ENCODE measurements at regions not wholly inside any gene's neighbourhood (a gene's known extent, or its start where the extent isn't known, plus 50 kb on each side); places are given as distances from the start of the nearest gene placed in this dataset.

DNA sequence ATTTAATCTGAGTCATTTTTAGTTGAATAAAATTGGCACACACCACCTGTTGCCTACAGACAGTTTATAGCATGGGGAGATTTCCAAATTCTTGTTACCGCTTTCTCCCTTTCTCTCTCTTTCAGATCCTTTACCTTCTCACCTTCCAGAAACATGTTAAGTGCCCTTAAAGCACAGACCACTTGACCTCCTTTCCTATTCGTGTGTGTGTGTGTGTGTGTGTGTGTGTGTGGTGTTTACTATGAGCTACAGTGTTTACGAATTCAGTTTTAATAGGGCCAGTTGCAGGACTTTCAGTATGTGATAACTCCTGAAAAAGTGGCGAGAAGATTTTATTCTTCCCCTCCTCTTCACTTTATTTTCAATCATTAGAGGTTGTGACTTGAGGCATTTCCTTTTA lies 258.1 kb downstream of the BMP2 start:
- no peak overlapping the region for H2BK120ac ChIP-seq (ENCODE audit: insufficient read depth, low read length, poor library complexity)
- no peak overlapping the region for H4K12ac ChIP-seq (ENCODE audit: low read depth, low read length)
- H2BK5ac ChIP-seq (ENCODE audit: low read depth, low read length, poor library complexity), result no peak overlapping the region

DNA sequence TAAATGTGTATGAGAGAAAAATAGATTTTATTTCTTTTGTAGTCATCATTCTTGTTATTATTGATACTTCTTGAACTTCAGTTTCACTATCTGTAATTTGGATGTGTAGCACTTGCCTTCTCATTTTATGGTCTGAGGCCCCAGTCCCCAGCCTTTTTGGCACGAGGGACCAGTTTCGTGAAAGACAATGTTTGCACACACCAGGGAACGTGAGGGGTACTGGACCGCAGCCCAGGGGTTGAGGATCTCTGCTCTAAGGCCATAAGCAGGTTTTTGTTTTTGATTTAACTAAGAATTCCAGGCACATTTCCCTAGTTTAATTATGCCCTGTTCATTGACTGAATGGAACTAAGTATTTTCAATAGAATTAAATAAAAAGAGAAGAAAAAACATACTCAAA lies 261.5 kb downstream of the BMP2 start:
- Histone ChIP-seq H3K79me2 (ENCODE audit: control insufficient read depth, insufficient read depth, low read length, poor library complexity) (no peaks in the 10 kb centered on the region), H3K27me3 (ENCODE audit: insufficient read depth, low read length) (no peaks in the 10 kb centered on the region), H3K18ac (ENCODE audit: low read length) (no peak overlapping the region), H3K4me1 (ENCODE audit: control insufficient read depth in 1 of 2, insufficient read depth in 2 of 2, low read length in 2 of 2) (no peaks in the 10 kb centered on the region), H2AK5ac (ENCODE audit: low read length) (no peak overlapping the region), H3K79me1 (ENCODE audit: low read length) (no peaks in the 10 kb centered on the region), H2BK5ac (ENCODE audit: low read depth, low read length, poor library complexity) (no peak overlapping the region), H3K9me3 (ENCODE audit: insufficient read depth, low read depth, low read length) (no peaks in the 10 kb centered on the region), H3K9ac (ENCODE audit: low read length) (no peak overlapping the region), H3K4ac (ENCODE audit: low read depth, low read length) (no peak overlapping the region), H4K8ac (ENCODE audit: low read depth, low read length) (no peak overlapping the region), H2BK120ac (ENCODE audit: insufficient read depth, low read length, poor library complexity) (no peak overlapping the region), H4K12ac (ENCODE audit: low read depth, low read length) (no peak overlapping the region), H2AFZ (ENCODE audit: insufficient read depth, low read length, poor library complexity) (no peak overlapping the region), H4K91ac (ENCODE audit: low read depth, low read length) (no peak overlapping the region), H3K36me3 (ENCODE audit: control insufficient read depth in 1 of 2, insufficient read depth in 2 of 2, low read length in 2 of 2) (no peaks in the 10 kb centered on the region), H3K4me3 (ENCODE audit: low read depth, low read length) (no peak overlapping the region), H2BK12ac (ENCODE audit: low read length) (no peak overlapping the region), H3K23ac (ENCODE audit: low read length) (no peak overlapping the region), H3K14ac (ENCODE audit: low read length) (no peak overlapping the region), H3K4me2 (ENCODE audit: low read length) (no peak overlapping the region), H3K27ac (ENCODE audit: low read depth, low read length) (no peak overlapping the region)
- DNase-seq, result no peak
- WGBS (ENCODE audit: extremely low coverage, insufficient coverage, insufficient read length), result no CpG with 5 or more reads among the region's 4 CpGs

More for the DNA sequence above, 258.1 kb downstream of the BMP2 start:
- no peak overlapping the region for H3K23ac ChIP-seq (ENCODE audit: low read length)
- no peak overlapping the region for H2AFZ ChIP-seq (ENCODE audit: insufficient read depth, low read length, poor library complexity)
- H3K9ac ChIP-seq (ENCODE audit: low read length), result no peak overlapping the region
- DNase-seq, result no peak
- H3K4me3 ChIP-seq (ENCODE audit: low read depth, low read length), result no peak overlapping the region
- H4K8ac ChIP-seq (ENCODE audit: low read depth, low read length), result no peak overlapping the region
- H3K14ac ChIP-seq (ENCODE audit: low read length), result no peak overlapping the region
- H3K9me3 ChIP-seq (ENCODE audit: insufficient read depth, low read depth, low read length), result peaks cover 5% of the 10 kb centered on the region
- no CpG with 5 or more reads among the region's 4 CpGs for WGBS (ENCODE audit: extremely low coverage, insufficient coverage, insufficient read length)
- no peaks in the 10 kb centered on the region for H3K27me3 ChIP-seq (ENCODE audit: insufficient read depth, low read length)
- no peaks in the 10 kb centered on the region for H3K4me1 ChIP-seq (ENCODE audit: control insufficient read depth in 1 of 2, insufficient read depth in 2 of 2, low read length in 2 of 2)
- H3K27ac ChIP-seq (ENCODE audit: low read depth, low read length), result no peak overlapping the region
- no peak overlapping the region for H2BK12ac ChIP-seq (ENCODE audit: low read length)
- no peak overlapping the region for H4K91ac ChIP-seq (ENCODE audit: low read depth, low read length)
- H3K79me2 ChIP-seq (ENCODE audit: control insufficient read depth, insufficient read depth, low read length, poor library complexity), result no peaks in the 10 kb centered on the region
- no peaks in the 10 kb centered on the region for H3K36me3 ChIP-seq (ENCODE audit: control insufficient read depth in 1 of 2, insufficient read depth in 2 of 2, low read length in 2 of 2)
- no peaks in the 10 kb centered on the region for H3K79me1 ChIP-seq (ENCODE audit: low read length)
- H2AK5ac ChIP-seq (ENCODE audit: low read length), result no peak overlapping the region
- H3K4ac ChIP-seq (ENCODE audit: low read depth, low read length), result no peak overlapping the region
- H3K18ac ChIP-seq (ENCODE audit: low read length), result no peak overlapping the region
- H3K4me2 ChIP-seq (ENCODE audit: low read length), result no peak overlapping the region

DNA sequence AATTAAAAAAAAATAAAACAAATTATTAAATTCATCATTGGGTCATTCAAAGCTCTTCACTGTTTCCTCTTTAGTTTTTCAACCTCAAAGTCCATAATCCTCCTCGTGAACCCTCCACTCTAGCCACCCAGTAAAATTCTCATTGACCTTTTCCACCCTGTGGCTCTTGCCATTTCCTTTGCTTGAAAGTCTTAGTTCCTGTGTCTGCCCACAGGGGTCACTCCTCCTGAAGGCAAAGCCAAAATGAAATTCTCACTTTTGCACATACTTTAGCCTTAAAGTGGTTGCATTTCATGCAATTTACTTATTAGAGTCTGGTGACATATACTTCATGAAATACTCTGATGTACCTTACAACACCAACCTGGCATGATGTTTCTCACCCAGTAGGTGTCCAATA lies 263.7 kb downstream of the BMP2 start:
- H3K4me2 ChIP-seq (ENCODE audit: low read length), result no peak overlapping the region
- H3K36me3 ChIP-seq (ENCODE audit: control insufficient read depth in 1 of 2, insufficient read depth in 2 of 2, low read length in 2 of 2), result no peaks in the 10 kb centered on the region
- H3K79me2 ChIP-seq (ENCODE audit: control insufficient read depth, insufficient read depth, low read length, poor library complexity), result no peaks in the 10 kb centered on the region
- H2BK120ac ChIP-seq (ENCODE audit: insufficient read depth, low read length, poor library complexity), result no peak overlapping the region
- no peaks in the 10 kb centered on the region for H3K79me1 ChIP-seq (ENCODE audit: low read length)
- no peak overlapping the region for H4K91ac ChIP-seq (ENCODE audit: low read depth, low read length)
- H2BK5ac ChIP-seq (ENCODE audit: low read depth, low read length, poor library complexity), result no peak overlapping the region
- no peak overlapping the region for H4K12ac ChIP-seq (ENCODE audit: low read depth, low read length)
- no peak overlapping the region for H3K4me3 ChIP-seq (ENCODE audit: low read depth, low read length)
- no peak overlapping the region for H2AFZ ChIP-seq (ENCODE audit: insufficient read depth, low read length, poor library complexity)
- H3K9me3 ChIP-seq (ENCODE audit: insufficient read depth, low read depth, low read length), result no peaks in the 10 kb centered on the region
- H3K23ac ChIP-seq (ENCODE audit: low read length), result no peak overlapping the region
- no peak overlapping the region for H3K9ac ChIP-seq (ENCODE audit: low read length)
- H3K4me1 ChIP-seq (ENCODE audit: control insufficient read depth in 1 of 2, insufficient read depth in 2 of 2, low read length in 2 of 2), result no peaks in the 10 kb centered on the region
- DNase-seq, result no peak
- H3K14ac ChIP-seq (ENCODE audit: low read length), result no peak overlapping the region
- no peak overlapping the region for H3K4ac ChIP-seq (ENCODE audit: low read depth, low read length)
- H3K27ac ChIP-seq (ENCODE audit: low read depth, low read length), result no peak overlapping the region
- H3K18ac ChIP-seq (ENCODE audit: low read length), result no peak overlapping the region
- H2AK5ac ChIP-seq (ENCODE audit: low read length), result no peak overlapping the region
- H3K27me3 ChIP-seq (ENCODE audit: insufficient read depth, low read length), result no peaks in the 10 kb centered on the region
- H2BK12ac ChIP-seq (ENCODE audit: low read length), result no peak overlapping the region
- no CpG with 5 or more reads among the region's 1 CpG for WGBS (ENCODE audit: extremely low coverage, insufficient coverage, insufficient read length)
- H4K8ac ChIP-seq (ENCODE audit: low read depth, low read length), result no peak overlapping the region

DNA sequence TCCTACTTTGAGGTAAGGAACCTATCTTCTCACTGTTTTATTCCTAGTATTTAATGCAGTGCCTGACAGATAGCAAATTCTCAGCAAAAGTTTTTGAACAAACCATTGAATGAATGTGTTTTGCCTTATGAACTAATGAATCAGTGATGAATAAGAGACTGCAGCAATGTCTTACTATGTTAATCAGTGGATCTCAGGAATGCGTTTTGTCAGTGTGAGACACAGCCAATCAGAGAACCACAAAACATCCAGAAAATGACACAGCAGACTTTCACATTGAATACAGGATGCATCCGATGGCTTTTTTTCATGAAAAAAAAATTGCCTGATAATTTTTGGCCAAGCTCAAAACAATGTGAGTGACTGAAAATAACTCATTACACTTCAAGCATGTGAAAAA lies 270.5 kb downstream of the BMP2 start:
- no peak overlapping the region for H2BK12ac ChIP-seq (ENCODE audit: low read length)
- H3K9me3 ChIP-seq (ENCODE audit: insufficient read depth, low read depth, low read length), result no peaks in the 10 kb centered on the region
- no peak overlapping the region for H3K14ac ChIP-seq (ENCODE audit: low read length)
- no peaks in the 10 kb centered on the region for H3K27me3 ChIP-seq (ENCODE audit: insufficient read depth, low read length)
- no peaks in the 10 kb centered on the region for H3K4me1 ChIP-seq (ENCODE audit: control insufficient read depth in 1 of 2, insufficient read depth in 2 of 2, low read length in 2 of 2)
- H3K4me3 ChIP-seq (ENCODE audit: low read depth, low read length), result no peak overlapping the region
- no peak overlapping the region for H3K18ac ChIP-seq (ENCODE audit: low read length)
- H4K91ac ChIP-seq (ENCODE audit: low read depth, low read length), result no peak overlapping the region
- H2BK120ac ChIP-seq (ENCODE audit: insufficient read depth, low read length, poor library complexity), result no peak overlapping the region
- H2BK5ac ChIP-seq (ENCODE audit: low read depth, low read length, poor library complexity), result no peak overlapping the region
- H3K4me2 ChIP-seq (ENCODE audit: low read length), result no peak overlapping the region
- H4K8ac ChIP-seq (ENCODE audit: low read depth, low read length), result no peak overlapping the region
- no peaks in the 10 kb centered on the region for H3K36me3 ChIP-seq (ENCODE audit: control insufficient read depth in 1 of 2, insufficient read depth in 2 of 2, low read length in 2 of 2)
- H4K12ac ChIP-seq (ENCODE audit: low read depth, low read length), result no peak overlapping the region
- H2AFZ ChIP-seq (ENCODE audit: insufficient read depth, low read length, poor library complexity), result no peak overlapping the region
- H3K9ac ChIP-seq (ENCODE audit: low read length), result no peak overlapping the region
- H2AK5ac ChIP-seq (ENCODE audit: low read length), result no peak overlapping the region
- no peaks in the 10 kb centered on the region for H3K79me1 ChIP-seq (ENCODE audit: low read length)
- H3K4ac ChIP-seq (ENCODE audit: low read depth, low read length), result no peak overlapping the region
- H3K27ac ChIP-seq (ENCODE audit: low read depth, low read length), result no peak overlapping the region
- no CpG with 5 or more reads among the region's 2 CpGs for WGBS (ENCODE audit: extremely low coverage, insufficient coverage, insufficient read length)
- H3K23ac ChIP-seq (ENCODE audit: low read length), result no peak overlapping the region
- DNase-seq, result no peak
- H3K79me2 ChIP-seq (ENCODE audit: control insufficient read depth, insufficient read depth, low read length, poor library complexity), result no peaks in the 10 kb centered on the region

Measured in trophoblast cell (in vitro differentiated cells and primary cell).